GM18858 (cell line): ENCODE measurements at regions not wholly inside any gene's neighbourhood (a gene's known extent, or its start where the extent isn't known, plus 50 kb on each side); places are given as distances from the start of the nearest gene placed in this dataset.
"Not testable (repeated sequence)": the region's sequence is repeated elsewhere in the genome, so short reads cannot be mapped to it uniquely, and the experiment has no call there.

Experiments
- ATAC-seq: cut with Tn5 transposase; IDR thresholded peaks from one replicate; pipeline ENCODE4 v1.9.1; 2021; ENCODE audit not compliant: unreplicated experiment

DNA sequence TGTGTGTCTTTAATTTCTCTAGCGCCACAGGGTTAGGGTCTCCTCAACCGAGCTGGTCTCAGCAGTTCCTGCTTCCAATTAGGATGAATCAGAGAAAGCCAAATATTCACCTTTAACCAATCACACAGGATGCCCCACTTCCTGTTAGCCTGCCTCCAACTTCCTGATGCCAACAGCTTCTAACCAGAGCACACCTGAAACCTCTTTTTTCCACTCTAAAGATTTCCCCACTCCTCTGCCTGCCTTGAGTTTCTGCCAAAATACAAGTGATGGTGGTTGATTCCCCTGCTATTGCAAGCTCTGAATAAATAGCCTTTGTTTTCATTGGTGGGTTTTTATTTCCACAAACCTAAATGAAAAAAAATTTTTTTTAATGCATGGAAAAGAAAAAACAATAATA is 144.7 kb upstream of the UST start:
- no peak for ATAC-seq

DNA sequence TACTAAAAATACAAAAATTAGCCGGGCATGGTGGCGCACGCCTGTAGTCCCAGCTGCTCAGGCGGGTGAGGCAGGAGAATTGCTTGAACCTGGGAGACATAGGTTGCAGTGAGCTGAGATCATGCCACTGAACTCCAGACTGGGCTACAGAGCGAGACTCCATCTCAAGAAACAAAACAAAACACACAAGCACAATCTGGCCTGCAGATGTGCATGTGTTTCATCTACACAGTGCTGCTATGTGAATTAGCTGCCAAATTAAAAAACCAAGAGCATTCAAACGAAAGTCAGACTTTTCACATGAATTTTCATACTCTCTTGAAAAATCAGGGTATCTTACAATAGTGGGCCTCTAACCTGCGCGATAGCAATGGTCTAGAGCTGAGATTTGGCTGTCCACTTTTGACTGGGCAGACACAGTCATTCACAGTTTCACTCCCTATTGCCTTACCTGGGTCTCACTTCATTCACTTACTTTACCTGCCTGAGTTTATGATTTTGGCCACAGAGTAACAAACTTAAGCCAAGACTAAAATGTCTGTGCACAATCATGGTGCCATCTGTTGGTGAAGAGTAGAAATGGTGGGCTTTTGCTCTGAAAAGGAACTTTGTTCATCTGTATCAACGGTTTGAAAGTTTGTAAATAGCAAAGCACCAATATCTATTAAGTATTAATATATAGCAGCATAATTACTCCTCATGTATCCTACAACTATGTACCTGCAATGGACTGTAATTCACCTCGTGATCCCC is 138.5 kb upstream of the UST start:
- no peak for ATAC-seq

- ATAC-seq, result no peak
Measured at GRCh38 chr6:148611213-148611612, 135.6 kb upstream of the UST start.

GRCh38 chr6:148612043-148612442 is 134.8 kb upstream of the UST start:
- ATAC-seq, result no peak

DNA sequence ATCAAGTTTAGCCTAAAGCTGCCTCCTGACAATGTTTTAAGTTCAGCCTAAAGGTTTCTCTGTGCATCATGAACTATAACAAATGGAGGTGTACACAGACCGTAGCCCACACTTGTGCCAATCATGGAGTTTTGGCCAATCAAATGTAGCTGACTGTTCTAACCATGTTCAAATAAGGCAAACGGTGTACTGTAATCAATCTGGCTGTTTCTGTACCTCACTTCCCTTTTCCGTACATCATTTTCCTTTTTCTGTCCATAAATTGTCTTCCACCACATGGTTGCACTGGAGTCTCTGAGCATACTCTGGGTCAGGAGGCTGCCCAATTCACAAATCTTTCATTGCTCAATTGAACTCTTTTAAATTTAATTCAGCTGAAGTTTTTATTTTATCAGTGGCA is 132.2 kb upstream of the UST start:
- no peak for ATAC-seq

GRCh38 chr6:148616841-148617240 is 130.0 kb upstream of the UST start:
- no peak for ATAC-seq

DNA sequence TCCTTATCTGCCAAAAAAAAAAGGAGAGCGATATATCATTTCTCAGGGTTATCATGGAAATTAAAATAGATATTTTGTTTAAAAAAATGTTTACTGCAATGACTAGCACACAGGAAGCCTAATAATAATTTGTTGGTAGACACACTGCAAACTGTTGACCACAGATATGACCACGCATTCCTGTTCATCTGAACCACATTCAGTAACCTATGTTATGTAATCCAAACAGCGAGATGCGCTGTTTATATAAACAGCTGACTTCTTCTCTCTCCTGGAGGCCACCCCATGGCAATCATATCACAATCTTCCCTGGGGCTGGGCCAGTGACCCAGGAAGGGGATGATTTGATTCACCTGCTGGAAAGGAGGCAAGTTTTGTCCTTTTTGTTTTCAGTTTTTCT is 129.3 kb upstream of the UST start:
- ATAC-seq, result no peak

- no peak for ATAC-seq
Measured at GRCh38 chr6:148619891-148620290, 126.9 kb upstream of the UST start.

DNA sequence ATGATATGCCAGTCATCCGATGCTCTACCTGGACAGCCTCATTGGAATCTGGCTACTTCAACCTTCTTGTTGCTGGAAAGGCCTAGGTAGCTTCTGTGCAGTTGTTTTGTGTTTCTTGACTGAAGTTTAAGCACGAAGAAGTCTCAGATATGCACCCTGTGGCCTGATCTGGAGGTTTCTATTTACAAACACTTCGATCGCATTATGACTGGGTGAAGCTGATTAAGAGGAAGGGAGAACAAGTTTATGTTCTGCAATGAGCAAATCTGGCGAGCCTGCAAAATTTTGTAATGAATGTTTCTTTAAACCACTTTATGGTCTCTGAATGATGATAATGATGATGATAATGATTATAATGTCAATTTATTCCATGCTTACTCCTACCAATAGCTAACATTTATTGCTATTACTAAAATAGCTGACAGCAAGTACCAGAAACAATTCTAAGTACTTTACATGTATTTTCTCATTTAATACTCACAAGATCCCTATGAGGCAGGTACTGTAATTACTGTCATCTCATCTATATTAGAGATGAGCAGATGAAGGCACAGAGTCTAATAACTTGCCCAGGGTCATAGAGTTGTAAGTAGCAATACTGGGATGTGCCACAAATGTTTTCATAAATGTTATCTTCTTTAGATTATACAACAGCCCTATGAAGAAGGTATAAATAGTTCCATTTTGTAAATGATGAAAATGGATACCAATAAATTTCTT is 126.1 kb upstream of the UST start:
- peak; percentile 80 for ATAC-seq

GRCh38 chr6:148625609-148626008 is 121.2 kb upstream of the UST start:
- ATAC-seq, result no peak

- ATAC-seq, result no peak
Measured at GRCh38 chr6:148628251-148628650, 118.6 kb upstream of the UST start.

DNA sequence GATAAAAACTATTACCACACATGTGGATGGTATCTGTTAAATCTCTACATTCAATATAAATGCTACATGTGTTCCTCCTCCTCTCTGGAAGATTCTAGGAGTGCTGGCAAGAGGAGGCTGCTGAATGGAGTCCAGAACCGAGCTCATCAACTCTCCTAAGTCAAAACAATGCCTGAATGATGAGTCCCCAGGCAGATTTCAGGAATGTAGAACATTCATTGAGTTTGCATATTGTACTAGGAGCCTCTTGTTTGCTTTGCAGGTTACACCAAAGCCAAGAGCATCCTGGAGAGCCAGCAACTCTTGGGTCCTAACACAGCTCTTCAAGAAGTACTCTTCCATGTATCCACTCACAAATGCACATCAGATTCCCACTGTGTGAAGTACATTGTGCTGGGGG is 117.6 kb upstream of the UST start:
- no peak for ATAC-seq

DNA sequence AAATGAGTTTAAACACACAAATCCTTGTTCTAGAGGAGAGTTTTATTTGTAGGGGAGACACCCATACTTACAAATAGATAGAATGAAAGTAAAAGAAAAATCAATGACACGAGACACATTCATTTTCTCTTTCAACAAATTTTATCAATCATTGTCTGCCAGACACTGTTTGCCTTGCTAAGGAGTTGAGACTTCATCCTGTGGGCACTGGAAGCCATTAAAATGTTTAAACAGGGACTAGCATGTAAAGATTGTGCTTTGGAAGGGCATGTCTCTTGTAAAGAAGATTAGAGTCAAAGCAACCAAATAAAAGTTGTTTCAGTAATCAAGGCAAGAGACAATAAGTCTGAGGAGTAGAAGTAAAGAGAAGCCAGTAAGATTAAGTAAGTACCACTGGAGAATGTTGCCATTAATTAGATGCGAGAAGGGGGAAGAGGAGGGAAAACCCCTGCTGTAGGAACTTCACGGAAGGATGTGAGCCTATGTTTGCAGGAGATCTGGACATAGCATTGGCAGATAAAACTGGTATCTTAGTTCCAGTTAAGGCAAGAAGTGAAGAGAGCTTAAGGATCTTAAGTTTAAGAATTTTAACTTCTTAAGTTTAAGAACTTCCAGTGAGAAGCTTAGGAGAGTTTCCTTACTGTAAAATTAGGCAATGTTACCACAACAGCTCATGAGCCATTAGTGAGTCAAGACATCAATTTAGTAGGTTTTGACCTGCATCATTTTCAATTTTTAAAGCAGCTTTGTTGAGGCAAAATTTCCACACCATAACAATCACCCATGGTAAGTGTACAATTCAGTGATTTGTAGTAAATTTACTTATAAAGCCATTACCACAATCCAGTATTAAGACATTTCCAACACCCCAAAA is 117.0 kb upstream of the UST start:
- no peak for ATAC-seq

- no peak for ATAC-seq
Measured at GRCh38 chr6:148635070-148635743, 111.6 kb upstream of the UST start.

GRCh38 chr6:148641836-148642235 is 105.0 kb upstream of the UST start:
- ATAC-seq, result not testable (repeated sequence)

GRCh38 chr6:148643208-148643607 is 103.6 kb upstream of the UST start:
- not testable (repeated sequence) for ATAC-seq

DNA sequence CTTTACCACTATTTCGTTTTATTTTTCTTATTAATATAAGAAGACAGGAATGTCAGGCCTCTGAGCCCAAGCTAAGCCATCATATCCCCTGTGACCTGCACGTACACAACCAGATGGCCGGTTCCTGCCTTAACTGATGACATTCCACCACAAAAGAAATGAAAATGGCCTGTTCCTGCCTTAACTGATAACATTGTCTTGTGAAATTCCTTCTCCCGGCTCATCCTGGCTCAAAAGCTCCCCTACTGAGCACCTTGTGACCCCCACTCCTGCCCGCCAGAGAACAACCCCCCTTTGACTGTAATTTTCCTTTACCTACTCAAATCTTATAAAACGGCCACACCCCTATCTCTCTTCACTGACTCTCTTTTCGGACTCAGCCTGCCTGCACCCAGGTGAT is 101.8 kb upstream of the UST start:
- not testable (repeated sequence) for ATAC-seq

DNA sequence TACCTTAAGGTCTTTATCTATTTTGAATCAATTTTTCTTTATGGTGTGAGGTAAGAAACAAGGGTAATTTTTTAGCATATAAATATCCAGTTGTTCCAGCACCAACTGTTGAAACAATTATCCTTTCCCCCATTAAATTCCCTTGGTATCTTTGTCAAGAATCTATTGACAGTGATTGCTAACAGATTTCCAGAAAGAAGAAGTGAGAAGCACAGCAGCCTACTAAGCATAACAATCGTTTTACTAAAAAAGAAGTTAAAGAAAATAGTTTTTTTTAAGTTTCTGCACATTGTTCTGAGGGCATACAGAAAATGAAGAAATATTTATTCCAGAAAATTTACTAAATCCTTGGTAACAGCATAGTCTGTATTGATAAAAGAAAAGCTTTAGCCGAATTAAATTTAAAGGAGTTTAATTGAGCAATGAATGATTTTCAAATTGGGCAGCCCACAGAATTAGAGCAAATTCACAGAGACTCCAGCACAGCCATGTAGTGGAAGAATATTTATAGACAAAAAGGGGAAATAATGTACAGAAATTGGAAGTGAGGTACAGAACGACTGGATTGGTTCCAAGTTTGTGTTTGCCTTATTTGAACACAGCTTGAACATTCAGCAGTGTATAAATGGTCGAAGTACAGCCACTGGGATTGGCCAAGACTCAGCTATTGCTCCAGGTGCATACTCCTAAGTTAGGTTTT is 97.9 kb upstream of the UST start:
- ATAC-seq, result no peak

GRCh38 chr6:148649454-148649963 is 97.3 kb upstream of the UST start:
- no peak for ATAC-seq

- no peak for ATAC-seq
Measured at GRCh38 chr6:148650941-148651505, 95.8 kb upstream of the UST start.
